ENCODE measurements at regions not wholly inside any gene's neighbourhood (a gene's known extent, or its start where the extent isn't known, plus 50 kb on each side); places are given as distances from the start of the nearest gene placed in this dataset.

DNA sequence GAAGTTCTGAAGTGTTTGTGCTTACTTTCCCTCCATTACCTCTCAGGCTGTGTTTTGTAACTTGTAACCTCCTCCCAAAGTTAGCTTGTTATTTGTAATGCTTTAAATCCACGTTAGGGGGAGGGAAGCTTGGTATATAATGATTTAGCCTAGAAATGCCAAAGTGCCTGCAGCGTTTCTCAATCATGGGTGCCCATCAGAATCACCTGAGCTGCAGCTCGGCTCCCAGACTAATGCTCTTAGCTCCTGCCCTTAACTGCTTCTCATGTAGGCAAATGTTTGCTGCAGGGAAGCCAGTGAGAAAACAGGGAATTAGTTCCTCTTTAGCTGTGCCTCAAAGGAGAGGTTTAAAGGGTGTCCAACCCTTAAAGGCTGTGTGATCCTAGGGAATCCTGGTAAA lies 219.2 kb upstream of the NAALADL2 start:
- Histone ChIP-seq H3K27ac (ENCODE audit: low read length) (no peak overlapping the region), H3K36me3 (ENCODE audit: control insufficient read depth, insufficient read depth, low read length) (no peaks in the 10 kb centered on the region), H3K9me3 (ENCODE audit: control insufficient read depth, insufficient read depth, low read length) (no peaks in the 10 kb centered on the region), H3K4me1 (ENCODE audit: control insufficient read depth, insufficient read depth, low read length) (no peaks in the 10 kb centered on the region), H3K4me3 (ENCODE audit: low read length) (no peak overlapping the region), H3K27me3 (ENCODE audit: control insufficient read depth, insufficient read depth, low read length) (no peaks in the 10 kb centered on the region)
- WGBS (ENCODE audit: insufficient coverage, insufficient read length), result no CpG with 5 or more reads among the region's 3 CpGs
- DNase-seq (ENCODE audit: low read depth, low spot score), result no peak

DNA sequence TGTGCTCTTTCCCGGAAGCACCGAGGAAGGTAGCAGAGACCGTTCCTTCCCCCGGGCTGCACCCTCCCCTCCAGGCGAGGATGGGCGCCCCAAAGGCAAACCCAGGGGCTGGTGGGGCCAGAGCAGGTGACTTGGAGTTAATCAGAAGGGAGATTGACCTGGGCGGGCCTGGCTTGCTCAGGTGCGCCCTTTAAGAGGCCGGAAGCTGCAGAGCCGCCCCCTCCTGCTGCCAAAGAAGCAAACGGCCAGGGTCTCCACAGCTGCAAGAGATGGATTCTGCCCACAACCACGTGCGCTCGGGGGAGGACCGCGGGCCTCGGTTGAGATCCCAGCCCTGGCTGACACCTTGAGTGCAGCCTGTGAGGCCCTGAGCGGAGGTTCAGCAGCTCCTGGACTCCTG lies 218.2 kb upstream of the NAALADL2 start:
- Histone ChIP-seq H3K9me3 (ENCODE audit: control insufficient read depth, insufficient read depth, low read length) (no peaks in the 10 kb centered on the region), H3K4me3 (ENCODE audit: low read length) (no peak overlapping the region), H3K27ac (ENCODE audit: low read length) (no peak overlapping the region), H3K4me1 (ENCODE audit: control insufficient read depth, insufficient read depth, low read length) (no peaks in the 10 kb centered on the region), H3K36me3 (ENCODE audit: control insufficient read depth, insufficient read depth, low read length) (no peaks in the 10 kb centered on the region), H3K27me3 (ENCODE audit: control insufficient read depth, insufficient read depth, low read length) (no peaks in the 10 kb centered on the region)
- no peak for DNase-seq (ENCODE audit: low read depth, low spot score)
- WGBS (ENCODE audit: insufficient coverage, insufficient read length), result no CpG with 5 or more reads among the region's 18 CpGs

DNA sequence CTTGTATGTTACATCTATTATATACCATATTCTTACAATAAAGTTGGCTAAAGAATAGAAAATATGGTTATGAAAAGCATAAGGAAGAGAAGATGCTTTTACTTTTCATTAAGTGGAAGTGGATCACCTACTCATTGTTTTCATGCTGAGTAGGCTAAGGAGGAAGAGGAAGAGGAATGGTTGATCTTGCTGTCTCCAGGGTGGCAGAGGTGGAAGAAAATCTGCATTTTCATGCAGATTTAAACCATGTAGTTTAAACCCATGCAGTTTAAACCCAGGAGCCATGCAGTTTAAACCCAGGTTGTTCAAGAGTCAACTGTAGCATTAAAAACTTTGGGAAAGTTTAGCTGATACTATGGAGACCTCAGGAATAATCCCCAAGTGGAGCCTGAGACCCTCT lies 214.8 kb upstream of the NAALADL2 start:
- no peak for DNase-seq (ENCODE audit: low read depth, low spot score)
- H3K4me3 ChIP-seq (ENCODE audit: low read length), result no peak overlapping the region
- H3K9me3 ChIP-seq (ENCODE audit: control insufficient read depth, insufficient read depth, low read length), result no peaks in the 10 kb centered on the region
- H3K27ac ChIP-seq (ENCODE audit: low read length), result no peak overlapping the region
- H3K27me3 ChIP-seq (ENCODE audit: control insufficient read depth, insufficient read depth, low read length), result no peaks in the 10 kb centered on the region
- no peaks in the 10 kb centered on the region for H3K4me1 ChIP-seq (ENCODE audit: control insufficient read depth, insufficient read depth, low read length)
- no peaks in the 10 kb centered on the region for H3K36me3 ChIP-seq (ENCODE audit: control insufficient read depth, insufficient read depth, low read length)

DNA sequence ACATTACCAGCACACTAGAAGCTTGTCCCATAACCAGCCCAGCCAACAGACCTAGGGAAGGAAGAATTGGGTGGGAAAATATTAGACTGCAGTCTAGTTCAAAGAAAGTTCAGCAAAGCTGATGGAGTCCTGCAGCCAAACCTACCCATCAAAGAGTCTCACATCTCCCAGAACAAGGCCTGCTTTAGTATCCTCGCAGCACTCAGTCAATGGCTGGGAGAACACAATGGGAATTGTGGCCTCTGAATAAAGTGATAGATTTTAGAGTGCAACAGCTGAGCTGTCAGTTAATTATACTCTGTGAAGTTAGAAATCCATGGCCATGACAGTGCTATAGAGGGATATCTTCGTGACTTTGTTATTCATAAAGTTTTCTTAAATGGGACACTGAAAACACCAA lies 207.2 kb upstream of the NAALADL2 start:
- Histone ChIP-seq H3K27ac (ENCODE audit: low read length) (no peak overlapping the region), H3K27me3 (ENCODE audit: control insufficient read depth, insufficient read depth, low read length) (no peaks in the 10 kb centered on the region), H3K36me3 (ENCODE audit: control insufficient read depth, insufficient read depth, low read length) (no peaks in the 10 kb centered on the region), H3K4me3 (ENCODE audit: low read length) (no peak overlapping the region), H3K9me3 (ENCODE audit: control insufficient read depth, insufficient read depth, low read length) (no peaks in the 10 kb centered on the region), H3K4me1 (ENCODE audit: control insufficient read depth, insufficient read depth, low read length) (no peaks in the 10 kb centered on the region)
- DNase-seq (ENCODE audit: low read depth, low spot score), result no peak
- WGBS (ENCODE audit: insufficient coverage, insufficient read length), result no CpG with 5 or more reads among the region's 2 CpGs

DNA sequence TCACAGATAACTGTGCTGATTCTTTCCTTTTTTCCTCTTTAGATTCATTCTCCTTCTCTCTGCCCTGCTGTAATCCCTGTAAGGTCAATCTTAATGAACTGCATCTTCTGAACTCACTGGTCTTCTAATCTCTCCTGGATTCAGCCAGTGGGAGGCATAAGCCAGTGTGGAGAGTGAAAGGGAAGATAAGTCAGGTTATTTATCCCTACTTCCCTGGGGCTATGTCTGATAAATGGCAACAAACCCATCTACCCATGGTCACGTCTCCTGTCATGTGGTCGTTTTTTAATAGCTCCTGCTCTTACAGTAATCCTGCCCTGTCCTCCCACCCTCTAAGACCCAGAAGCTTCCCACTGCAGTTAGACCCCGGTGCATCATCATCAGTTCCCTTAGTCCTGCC lies 199.6 kb upstream of the NAALADL2 start:
- H3K4me1 ChIP-seq (ENCODE audit: control insufficient read depth, insufficient read depth, low read length), result no peaks in the 10 kb centered on the region
- no peak for DNase-seq (ENCODE audit: low read depth, low spot score)
- H3K27me3 ChIP-seq (ENCODE audit: control insufficient read depth, insufficient read depth, low read length), result no peaks in the 10 kb centered on the region
- no peak overlapping the region for H3K4me3 ChIP-seq (ENCODE audit: low read length)
- H3K27ac ChIP-seq (ENCODE audit: low read length), result no peak overlapping the region
- H3K36me3 ChIP-seq (ENCODE audit: control insufficient read depth, insufficient read depth, low read length), result no peaks in the 10 kb centered on the region
- H3K9me3 ChIP-seq (ENCODE audit: control insufficient read depth, insufficient read depth, low read length), result no peaks in the 10 kb centered on the region
- no CpG with 5 or more reads among the region's 3 CpGs for WGBS (ENCODE audit: insufficient coverage, insufficient read length)

DNA sequence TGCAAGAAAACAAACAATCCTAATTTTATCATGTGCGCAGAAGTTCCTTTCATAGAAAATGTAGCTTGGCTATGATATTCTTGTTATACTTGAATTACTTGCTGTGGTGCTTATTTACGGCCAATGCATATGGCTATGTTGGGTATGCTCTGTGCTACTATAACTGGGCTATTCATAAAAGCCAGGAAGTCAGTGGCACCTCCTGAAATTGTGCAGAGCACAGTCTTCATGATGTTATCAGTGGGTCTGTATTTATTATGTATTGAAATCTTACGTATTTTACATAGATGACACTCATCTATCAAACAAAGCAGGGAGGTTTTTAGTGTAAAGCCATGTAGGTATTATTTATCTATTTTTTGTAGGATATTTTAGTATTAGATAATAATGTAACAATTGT lies 196.5 kb upstream of the NAALADL2 start:
- Histone ChIP-seq H3K27ac (ENCODE audit: low read length) (no peak overlapping the region), H3K36me3 (ENCODE audit: control insufficient read depth, insufficient read depth, low read length) (no peaks in the 10 kb centered on the region), H3K27me3 (ENCODE audit: control insufficient read depth, insufficient read depth, low read length) (no peaks in the 10 kb centered on the region), H3K4me3 (ENCODE audit: low read length) (no peak overlapping the region), H3K4me1 (ENCODE audit: control insufficient read depth, insufficient read depth, low read length) (no peaks in the 10 kb centered on the region), H3K9me3 (ENCODE audit: control insufficient read depth, insufficient read depth, low read length) (no peaks in the 10 kb centered on the region; the same call in 1 of the 2 replicates)
- no CpG with 5 or more reads among the region's 3 CpGs for WGBS (ENCODE audit: insufficient coverage, insufficient read length)
- no peak for DNase-seq (ENCODE audit: low read depth, low spot score)

DNA sequence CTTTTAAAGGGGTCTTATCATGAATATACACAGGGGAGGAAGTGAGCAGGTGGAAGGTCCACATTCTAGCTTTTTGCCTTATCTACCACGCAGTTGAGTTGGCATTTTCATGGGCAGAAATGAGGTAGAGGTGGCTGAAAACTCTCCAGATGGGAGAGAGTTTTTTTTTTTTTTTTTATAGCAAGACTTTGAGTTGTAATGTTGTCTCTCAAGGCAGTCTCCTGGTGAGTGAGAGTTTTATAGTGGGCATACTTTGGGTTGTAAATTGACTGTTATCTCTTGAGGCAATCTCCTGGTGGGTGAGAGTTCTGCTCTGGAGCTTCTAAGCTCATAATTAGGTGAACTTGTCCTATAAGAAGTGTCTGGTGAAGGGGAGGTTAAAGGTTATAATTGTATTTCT lies 191.7 kb upstream of the NAALADL2 start:
- Histone ChIP-seq H3K4me1 (ENCODE audit: control insufficient read depth, insufficient read depth, low read length) (no peaks in the 10 kb centered on the region), H3K4me3 (ENCODE audit: low read length) (no peak overlapping the region), H3K36me3 (ENCODE audit: control insufficient read depth, insufficient read depth, low read length) (no peaks in the 10 kb centered on the region), H3K27ac (ENCODE audit: low read length) (no peak overlapping the region), H3K27me3 (ENCODE audit: control insufficient read depth, insufficient read depth, low read length) (no peaks in the 10 kb centered on the region), H3K9me3 (ENCODE audit: control insufficient read depth, insufficient read depth, low read length) (no peaks in the 10 kb centered on the region; the same call in 1 of the 2 replicates)
- DNase-seq (ENCODE audit: low read depth, low spot score), result no peak
- no CpG with 5 or more reads among the region's 1 CpG for WGBS (ENCODE audit: insufficient coverage, insufficient read length)

DNA sequence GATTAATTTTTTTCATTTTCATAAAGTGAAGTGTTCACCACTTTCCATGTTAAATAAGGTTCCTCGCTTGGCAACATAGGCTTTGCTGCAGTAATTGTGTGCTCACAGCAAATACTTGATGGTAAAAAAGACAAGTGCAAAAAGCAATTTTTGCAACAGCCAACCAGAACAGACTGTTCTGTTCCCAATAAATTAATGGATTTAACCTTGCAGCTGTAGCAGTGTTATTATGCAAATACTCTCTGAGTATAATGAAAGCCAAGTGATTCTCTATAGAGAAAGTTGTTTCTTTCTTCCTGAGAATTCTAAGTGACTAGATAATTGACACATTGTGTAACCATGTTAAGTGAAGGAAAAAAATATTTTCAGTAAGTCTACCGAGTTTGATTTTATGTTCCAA lies 183.7 kb upstream of the NAALADL2 start:
- H3K4me1 ChIP-seq (ENCODE audit: control insufficient read depth, insufficient read depth, low read length), result no peaks in the 10 kb centered on the region
- no peak overlapping the region for H3K27ac ChIP-seq (ENCODE audit: low read length)
- DNase-seq (ENCODE audit: low read depth, low spot score), result no peak
- no CpG with 5 or more reads among the region's 2 CpGs for WGBS (ENCODE audit: insufficient coverage, insufficient read length)
- no peak overlapping the region for H3K4me3 ChIP-seq (ENCODE audit: low read length)
- no peaks in the 10 kb centered on the region for H3K36me3 ChIP-seq (ENCODE audit: control insufficient read depth, insufficient read depth, low read length)
- no peaks in the 10 kb centered on the region for H3K27me3 ChIP-seq (ENCODE audit: control insufficient read depth, insufficient read depth, low read length)
- no peaks in the 10 kb centered on the region for H3K9me3 ChIP-seq (ENCODE audit: control insufficient read depth, insufficient read depth, low read length)

DNA sequence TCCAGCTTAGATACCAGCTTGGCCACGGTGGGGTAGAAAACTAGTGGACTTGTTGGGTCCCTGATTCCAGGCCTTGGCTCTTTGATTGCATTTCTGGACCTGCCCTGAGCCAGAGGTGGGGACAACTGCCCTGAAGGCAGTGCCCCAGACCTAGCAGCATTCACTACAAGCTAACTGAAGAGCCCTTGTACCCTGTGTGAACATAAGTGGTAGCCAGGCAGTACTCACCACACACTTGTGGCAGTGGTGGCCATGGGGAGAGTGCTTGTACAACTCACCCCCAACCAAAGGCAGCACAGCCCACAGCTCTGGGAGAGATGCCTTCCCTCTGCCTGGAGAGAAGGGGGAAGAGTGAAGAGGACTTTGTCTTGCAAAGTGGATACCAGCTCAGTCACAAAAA lies 177.3 kb upstream of the NAALADL2 start:
- H3K27me3 ChIP-seq (ENCODE audit: control insufficient read depth, insufficient read depth, low read length), result no peaks in the 10 kb centered on the region
- no peak for DNase-seq (ENCODE audit: low read depth, low spot score)
- WGBS (ENCODE audit: insufficient coverage, insufficient read length), result no CpG with 5 or more reads among the region's 1 CpG
- no peaks in the 10 kb centered on the region for H3K4me1 ChIP-seq (ENCODE audit: control insufficient read depth, insufficient read depth, low read length)
- H3K4me3 ChIP-seq (ENCODE audit: low read length), result no peak overlapping the region; the same call in 1 of the 2 replicates
- H3K27ac ChIP-seq (ENCODE audit: low read length), result no peak overlapping the region
- no peaks in the 10 kb centered on the region for H3K9me3 ChIP-seq (ENCODE audit: control insufficient read depth, insufficient read depth, low read length)
- H3K36me3 ChIP-seq (ENCODE audit: control insufficient read depth, insufficient read depth, low read length), result no peaks in the 10 kb centered on the region

DNA sequence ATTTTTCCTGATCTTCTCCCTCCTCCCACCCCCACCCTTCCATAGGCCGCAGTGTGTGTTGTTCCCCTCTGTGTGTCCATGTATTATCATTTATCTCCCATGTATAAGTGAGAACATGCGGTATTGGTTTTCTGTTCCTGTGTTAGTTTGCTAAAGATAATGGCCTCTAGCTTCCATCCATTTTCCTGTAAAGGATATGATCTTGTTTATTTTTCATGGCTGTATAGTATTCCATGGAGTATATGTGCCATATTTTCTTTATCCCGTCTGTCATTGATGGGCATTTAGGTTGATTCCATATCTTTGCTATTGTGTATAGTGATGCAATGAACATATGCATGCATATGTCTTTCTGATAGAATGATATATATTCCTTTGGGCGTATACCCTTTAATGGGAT lies 173.3 kb upstream of the NAALADL2 start:
- Histone ChIP-seq H3K27me3 (ENCODE audit: control insufficient read depth, insufficient read depth, low read length) (no peaks in the 10 kb centered on the region), H3K27ac (ENCODE audit: low read length) (no peak overlapping the region), H3K4me1 (ENCODE audit: control insufficient read depth, insufficient read depth, low read length) (no peaks in the 10 kb centered on the region), H3K36me3 (ENCODE audit: control insufficient read depth, insufficient read depth, low read length) (no peaks in the 10 kb centered on the region), H3K4me3 (ENCODE audit: low read length) (no peak overlapping the region), H3K9me3 (ENCODE audit: control insufficient read depth, insufficient read depth, low read length) (no peaks in the 10 kb centered on the region)
- no peak for DNase-seq (ENCODE audit: low read depth, low spot score)
- WGBS (ENCODE audit: insufficient coverage, insufficient read length), result no CpG with 5 or more reads among the region's 4 CpGs

DNA sequence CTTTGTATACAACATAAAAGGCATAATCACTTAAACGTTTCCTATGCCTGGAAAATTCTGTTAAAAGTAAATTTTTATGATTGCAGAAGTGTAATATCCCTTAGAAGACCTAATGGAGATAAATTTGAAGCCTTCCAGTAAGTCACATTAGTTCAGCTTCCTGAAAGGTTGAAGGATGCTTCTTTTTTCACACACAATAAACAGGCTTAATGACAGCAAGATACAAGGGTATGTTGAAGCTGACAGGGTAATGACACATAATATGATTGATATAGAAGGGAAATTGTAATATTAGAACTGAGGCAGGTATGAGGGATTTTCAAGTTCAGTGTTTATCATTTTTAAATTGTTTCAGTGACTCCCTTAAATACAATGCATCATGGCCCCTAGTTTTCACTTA lies 161.8 kb upstream of the NAALADL2 start:
- WGBS (ENCODE audit: insufficient coverage, insufficient read length), result no CpG with 5 or more reads among the region's 1 CpG

More for the DNA sequence above, 161.8 kb upstream of the NAALADL2 start:
- Histone ChIP-seq H3K4me3 (ENCODE audit: low read length) (no peak overlapping the region), H3K4me1 (ENCODE audit: control insufficient read depth, insufficient read depth, low read length) (no peaks in the 10 kb centered on the region), H3K27ac (ENCODE audit: low read length) (no peak overlapping the region), H3K9me3 (ENCODE audit: control insufficient read depth, insufficient read depth, low read length) (no peaks in the 10 kb centered on the region), H3K36me3 (ENCODE audit: control insufficient read depth, insufficient read depth, low read length) (no peaks in the 10 kb centered on the region), H3K27me3 (ENCODE audit: control insufficient read depth, insufficient read depth, low read length) (no peaks in the 10 kb centered on the region)
- no peak for DNase-seq (ENCODE audit: low read depth, low spot score)
